T1000 (cell line): ENCODE measurements at regions not wholly inside any gene's neighbourhood (a gene's known extent, or its start where the extent isn't known, plus 50 kb on each side); places are given as distances from the start of the nearest gene placed in this dataset.

Source experiments
- DNase-seq: peaks from one replicate; lab custom pipeline; 2025; ENCODE audit warnings: mixed read lengths; lab: John Stamatoyannopoulos, UW

DNA sequence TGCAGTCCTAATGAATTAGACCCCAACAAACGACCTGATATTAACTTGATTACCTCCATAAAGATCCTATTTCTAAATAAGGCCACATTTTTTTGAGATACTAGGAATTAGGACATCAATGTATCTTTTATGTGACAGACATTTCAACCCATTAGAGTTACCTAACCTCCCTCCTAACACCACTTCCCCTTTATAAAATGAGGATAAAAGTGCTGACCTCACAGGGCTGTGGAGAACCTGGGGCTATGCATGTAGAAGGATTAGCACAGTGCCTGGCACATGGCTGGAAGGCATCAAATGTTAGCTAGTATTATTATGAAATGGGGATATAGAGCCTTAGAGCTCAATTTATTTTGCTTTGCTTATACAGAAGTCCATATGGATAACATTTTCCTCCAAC lies 53.5 kb upstream of the LRRN1 start:
- no peak for DNase-seq

DNA sequence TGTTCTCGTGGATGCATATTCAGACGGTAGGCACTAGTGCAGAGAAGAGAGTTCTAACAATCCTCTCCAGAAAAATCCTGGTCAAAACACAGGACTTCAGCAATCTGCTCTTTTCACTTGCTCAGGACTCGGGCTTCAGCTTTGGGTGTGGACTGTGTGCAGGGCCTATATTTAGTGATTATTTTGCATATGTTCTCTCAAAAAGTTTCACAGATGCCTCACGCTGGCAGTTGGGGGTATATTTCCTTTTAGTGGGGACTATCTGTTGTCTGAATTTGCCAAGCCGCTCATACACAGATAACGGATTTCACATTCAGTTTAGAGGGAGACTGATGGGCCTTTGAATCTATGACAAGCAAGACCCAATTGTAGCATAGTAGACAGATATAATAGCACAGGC lies 54.4 kb upstream of the LRRN1 start:
- DNase-seq, result no peak

DNA sequence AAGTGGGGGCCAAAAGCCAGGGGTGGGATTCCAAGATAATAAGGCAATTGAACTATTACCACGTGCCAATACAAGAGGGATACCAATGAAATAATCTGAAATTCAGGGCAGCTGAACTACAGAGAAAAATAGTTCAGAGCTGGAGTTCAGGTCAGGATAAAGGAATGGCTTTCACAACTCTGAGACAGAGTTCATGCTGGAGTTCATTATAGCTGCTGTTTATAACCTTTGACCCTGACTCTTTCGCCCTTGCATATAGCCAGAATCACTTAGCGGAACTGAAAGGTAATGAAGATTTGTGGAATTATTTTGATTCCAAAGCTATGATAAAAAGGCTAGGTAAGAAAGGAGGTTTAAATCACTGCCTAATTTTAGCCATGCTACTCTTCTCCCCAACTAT lies 55.5 kb upstream of the LRRN1 start:
- DNase-seq, result no peak

GRCh38 chr3:3740061-3740460 lies 59.2 kb upstream of the LRRN1 start:
- no peak for DNase-seq

DNA sequence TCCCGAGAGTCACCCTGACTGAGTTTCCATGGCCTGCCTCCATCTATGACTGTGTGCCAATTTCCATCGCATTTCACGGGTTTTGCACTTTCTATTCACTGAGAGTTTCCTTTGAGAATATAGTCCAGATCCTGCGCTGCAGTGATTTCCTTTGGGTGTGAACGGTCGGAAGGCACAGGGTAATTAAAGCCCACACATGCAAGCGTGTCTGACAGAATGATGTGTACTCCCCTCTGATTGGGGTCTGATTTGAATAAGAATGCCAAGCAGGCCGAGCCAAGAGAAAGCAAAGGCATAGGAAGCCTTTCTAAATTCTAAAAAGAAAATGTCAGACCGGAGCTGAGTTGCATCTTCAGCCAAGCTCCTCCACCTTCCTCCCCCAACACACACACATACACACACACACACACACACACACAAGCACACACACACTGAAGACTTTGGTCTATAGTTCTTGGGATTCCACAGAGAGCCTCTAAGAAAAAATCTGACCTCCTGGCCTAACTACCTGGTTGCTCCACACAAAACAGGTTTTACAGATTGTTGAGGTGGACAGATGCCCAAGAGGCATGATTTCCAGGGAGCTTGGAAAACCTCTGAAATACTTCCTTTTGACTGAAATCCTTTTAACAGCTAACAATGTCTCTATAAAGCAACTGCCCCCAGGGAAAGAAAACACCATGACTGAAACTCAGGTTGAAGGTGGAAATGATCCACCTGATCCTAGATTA lies 59.7 kb upstream of the LRRN1 start:
- no peak for DNase-seq

DNA sequence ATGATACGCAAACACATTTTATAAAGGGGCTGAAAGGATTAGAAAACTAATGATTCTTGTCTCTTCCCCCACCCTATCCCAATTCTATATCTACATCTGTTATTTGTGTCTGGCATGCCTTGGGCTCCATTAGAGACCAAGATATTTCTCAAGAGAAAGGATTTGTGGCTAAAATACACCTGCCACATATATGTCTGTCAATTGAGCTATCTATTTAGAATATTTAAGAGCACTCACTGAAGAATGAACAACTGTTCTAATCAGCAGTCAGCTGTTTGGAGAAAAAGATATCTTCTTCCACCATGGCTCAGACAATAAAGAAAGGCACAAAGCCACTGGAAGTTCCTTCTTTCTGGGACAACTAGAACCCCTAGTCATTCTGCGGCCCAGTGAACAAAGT lies 61.7 kb upstream of the LRRN1 start:
- no peak for DNase-seq

DNA sequence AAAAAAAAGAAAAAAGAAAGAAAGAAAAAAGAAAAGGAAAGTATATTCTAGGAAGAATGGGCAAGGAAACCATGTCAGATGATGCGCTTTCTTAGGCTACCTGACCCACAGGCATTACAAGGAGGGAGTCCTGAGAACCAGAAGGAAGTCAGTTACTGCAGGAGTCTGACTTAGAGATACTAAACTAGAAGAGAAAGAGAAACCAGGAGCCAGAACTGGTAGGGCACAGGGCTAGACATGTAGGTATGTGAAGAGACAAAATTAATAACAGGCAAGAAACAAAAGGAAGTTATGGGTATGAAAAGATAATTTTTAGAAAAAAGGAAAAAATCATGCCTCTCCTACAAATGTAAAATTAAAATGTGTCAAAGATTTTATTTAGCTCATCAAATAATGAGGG lies 63.3 kb upstream of the LRRN1 start:
- DNase-seq, result no peak

GRCh38 chr3:3734881-3735280 lies 64.3 kb upstream of the LRRN1 start:
- no peak for DNase-seq

- no peak for DNase-seq
Observed at GRCh38 chr3:3729261-3729660, 70.0 kb upstream of the LRRN1 start.

- no peak for DNase-seq
Observed at GRCh38 chr3:3726549-3726948, 72.7 kb upstream of the LRRN1 start.

DNA sequence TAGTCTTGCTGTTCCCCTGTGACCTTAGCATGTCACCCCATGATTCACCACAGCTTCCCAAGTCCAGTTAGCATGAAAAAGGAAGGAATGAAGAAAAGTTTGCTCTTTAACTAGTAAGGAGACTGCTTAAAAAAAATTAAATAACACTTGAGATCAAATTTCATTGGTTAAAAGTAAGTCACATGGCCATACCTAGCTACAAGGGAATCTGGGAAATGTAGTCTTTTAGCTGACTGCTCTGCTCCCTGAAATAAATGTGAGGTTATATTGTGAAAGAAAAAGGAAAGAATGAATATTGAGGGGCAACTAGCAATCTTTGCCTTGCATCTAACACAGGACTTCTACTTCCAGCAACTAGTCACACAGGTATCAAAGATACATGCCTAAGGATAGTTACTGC lies 84.7 kb upstream of the LRRN1 start:
- no peak for DNase-seq

GRCh38 chr3:3712971-3713370 lies 86.3 kb upstream of the LRRN1 start:
- no peak for DNase-seq

DNA sequence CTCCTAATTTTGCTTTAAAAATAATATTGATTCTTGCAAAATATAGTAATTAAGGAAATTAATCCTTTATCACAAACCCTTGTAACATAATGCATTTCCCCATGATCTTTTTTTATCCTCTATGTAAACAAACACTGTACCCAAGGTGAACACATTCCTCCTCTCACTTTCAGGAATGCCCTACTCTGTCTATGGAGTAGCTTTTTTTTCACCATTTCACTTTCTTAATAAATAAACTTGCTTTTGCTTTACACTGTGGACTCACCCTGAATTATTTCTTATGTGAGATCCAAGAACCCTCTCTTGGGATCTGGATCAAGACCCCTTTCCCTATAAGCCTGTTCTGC lies 90.5 kb upstream of the LRRN1 start:
- DNase-seq, result no peak

GRCh38 chr3:3707858-3708768 lies 91.1 kb upstream of the LRRN1 start:
- no peak for DNase-seq

GRCh38 chr3:3705090-3705775 lies 94.0 kb upstream of the LRRN1 start:
- DNase-seq, result no peak

GRCh38 chr3:3701949-3702348 lies 97.3 kb upstream of the LRRN1 start:
- no peak for DNase-seq

DNA sequence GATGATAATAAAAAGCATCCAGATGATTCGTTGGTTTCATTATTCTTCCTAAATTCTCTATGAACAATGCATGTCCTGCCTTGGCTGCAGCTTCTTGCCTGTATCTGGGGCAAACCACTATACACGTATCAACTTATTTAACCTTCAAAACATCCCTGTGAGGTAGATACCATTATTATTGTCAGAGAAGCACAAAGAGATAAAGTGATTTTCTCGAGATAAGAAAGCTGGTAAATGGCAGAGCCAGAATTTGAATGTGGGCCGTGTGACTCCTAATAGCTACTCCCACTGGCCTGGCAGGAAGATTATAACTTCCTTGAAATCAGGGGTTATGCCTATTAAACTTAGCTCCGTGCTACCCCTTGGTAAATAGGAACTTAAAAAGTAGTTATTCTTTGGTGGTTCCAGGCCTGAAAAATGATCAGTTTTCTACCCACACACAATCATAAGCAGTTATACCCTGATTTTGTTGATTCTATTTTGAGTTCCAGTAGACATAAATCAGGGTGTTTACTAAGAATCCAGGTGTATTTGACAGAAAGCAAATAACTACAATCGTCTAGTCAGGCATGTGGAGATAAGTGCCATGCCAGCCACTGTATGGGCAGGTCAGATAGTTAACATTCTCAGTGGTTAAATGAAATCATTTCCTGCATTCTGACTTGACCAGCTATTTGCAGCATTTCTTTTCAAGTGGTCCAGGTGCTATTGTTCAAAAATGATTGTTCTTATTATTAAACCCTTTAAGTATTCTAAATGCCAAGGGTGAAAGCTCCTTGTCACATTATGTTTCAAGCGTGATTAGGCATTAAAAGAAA lies 99.2 kb upstream of the LRRN1 start:
- DNase-seq, result no peak

DNA sequence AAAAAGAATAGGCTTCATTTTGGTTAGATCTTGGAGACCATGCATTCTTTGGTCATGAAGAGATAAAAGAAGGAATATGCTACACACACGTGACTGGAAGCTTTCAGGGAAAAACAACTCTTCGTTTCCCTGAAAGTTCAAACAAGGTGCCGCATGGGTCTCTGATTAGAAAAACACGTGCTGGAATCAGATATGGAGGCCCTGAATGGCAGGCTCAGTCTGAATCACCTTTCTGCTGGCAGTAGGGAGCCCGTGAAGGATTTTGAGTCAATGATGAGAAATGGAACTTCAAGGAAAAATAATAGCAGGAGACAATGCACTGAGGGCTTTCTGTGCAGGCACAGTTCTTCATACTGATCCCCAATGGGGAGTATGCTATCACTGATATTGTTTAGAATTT lies 99.8 kb upstream of the LRRN1 start:
- DNase-seq, result no peak

DNA sequence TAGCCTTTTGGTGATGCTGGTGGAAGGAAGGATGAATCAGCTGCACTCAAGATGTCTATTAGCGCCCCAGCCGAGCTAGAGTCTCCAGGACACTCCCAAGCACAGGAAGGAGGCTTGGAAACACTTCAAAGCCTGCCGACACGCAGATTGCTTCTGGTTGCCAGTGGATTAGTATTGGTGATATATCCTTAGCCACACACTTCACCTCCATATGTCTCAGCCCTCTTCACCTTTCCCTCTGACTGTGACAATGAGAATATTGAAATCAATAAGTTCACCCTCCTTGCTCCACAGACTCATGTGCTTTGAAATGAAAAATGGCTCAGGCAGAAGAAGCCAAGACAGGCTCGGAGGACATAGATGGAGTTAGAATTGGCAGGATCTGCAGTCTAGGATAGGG lies 102.9 kb upstream of the LRRN1 start:
- DNase-seq, result no peak

DNA sequence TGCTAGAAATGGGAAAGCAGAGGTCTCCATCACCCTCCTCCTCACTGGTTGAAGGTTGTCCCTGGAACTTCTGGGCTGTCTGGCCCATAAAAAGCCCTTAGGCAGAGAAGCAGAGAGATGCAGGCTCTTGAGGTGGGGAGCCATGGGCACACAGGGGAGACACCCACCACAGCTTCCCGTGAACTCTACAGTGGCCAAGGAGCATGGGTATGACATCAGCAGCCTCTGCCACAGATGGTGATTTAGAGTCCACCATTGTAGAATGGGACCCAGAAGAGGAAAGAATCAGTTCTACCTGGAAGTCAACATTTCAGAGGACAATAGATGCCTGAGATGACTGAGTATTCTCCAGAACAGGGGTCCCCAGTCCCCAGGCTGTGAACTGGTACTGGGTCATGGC lies 105.6 kb upstream of the LRRN1 start:
- DNase-seq, result no peak

GRCh38 chr3:3689601-3690375 lies 109.4 kb upstream of the LRRN1 start:
- DNase-seq, result no peak
